Stimulated activated naive CD4-positive, alpha-beta T cell (primary cell): ENCODE measurements at regions not wholly inside any gene's neighbourhood (a gene's known extent, or its start where the extent isn't known, plus 50 kb on each side); places are given as distances from the start of the nearest gene placed in this dataset.

Experiments used
- DNase-seq, 6 experiments: peaks; one replicate each; lab custom pipeline; 2025; lab: John Stamatoyannopoulos, UW

DNA sequence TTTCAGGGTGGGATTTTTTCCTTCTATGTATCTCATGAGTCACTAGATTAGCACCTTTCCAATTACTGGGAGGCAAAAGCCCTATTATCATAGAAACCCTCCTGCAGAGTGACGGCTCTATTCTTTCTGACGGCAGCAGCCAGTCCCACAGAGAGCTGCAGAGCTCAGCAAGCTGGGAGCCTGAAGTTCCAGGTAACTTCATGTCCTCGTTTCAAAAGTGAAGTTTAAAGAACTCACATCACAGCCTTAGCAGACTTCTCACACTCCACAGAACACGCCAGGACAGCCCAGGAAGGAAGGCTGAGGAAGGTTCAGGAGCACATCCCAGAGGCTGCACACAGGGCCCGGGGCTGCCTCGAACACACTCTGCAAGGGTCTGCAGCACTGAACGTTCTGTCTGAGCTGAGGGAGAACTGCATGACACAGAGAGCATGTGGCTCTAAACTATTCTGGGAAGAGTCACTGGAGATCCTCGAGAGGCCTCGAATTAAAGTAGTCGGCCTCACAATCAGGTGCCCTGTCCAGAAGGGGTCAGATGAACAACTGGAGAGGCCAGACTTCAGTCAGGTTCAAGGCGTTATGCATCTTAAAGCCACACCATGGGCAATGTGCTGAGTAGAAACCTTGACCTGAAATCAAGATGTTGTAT lies 104.2 kb upstream of the DRD2 start:
- no peak for DNase-seq

DNA sequence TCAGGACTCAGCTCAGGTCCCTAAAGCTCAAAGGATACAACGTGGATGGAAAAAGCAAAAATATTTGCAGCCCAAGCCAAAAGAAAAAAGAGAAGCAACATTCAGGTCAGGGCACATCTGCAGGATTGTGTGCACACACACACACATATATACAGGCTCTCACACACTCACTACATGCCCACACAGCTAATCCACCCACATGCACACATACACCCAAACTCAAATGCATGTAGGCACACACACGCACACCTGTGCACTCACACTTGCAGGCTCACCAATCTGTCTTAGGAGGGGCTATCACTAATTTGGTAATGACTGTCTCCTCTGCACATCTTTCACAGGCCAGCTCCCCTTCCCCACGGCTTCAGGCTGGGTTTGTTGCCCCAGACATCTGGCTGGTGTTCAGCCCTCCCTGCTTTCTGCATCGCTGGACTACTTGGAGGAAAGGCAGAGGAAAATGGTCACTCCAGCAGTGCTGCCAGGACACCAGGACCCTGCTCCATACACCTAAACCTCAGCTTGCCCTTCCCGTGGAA lies 103.6 kb upstream of the DRD2 start:
- DNase-seq: no peak

DNA sequence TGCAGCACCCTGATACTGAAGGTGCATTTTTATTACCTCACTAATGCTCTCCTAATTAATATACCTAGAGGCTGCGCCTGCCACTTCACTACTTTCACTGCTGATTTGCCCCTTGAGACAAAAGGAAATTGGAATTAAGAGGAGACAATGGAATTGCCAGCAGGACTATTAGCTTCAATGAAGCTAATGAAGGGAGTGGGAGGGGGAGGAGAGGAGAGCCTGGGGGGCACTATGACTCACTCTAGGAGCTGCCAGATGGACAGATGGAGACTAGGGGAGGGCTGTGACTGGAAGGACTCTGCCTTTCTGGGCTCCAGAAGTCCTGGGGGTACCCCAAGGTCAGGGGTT lies 102.8 kb upstream of the DRD2 start:
- DNase-seq: no peak

DNA sequence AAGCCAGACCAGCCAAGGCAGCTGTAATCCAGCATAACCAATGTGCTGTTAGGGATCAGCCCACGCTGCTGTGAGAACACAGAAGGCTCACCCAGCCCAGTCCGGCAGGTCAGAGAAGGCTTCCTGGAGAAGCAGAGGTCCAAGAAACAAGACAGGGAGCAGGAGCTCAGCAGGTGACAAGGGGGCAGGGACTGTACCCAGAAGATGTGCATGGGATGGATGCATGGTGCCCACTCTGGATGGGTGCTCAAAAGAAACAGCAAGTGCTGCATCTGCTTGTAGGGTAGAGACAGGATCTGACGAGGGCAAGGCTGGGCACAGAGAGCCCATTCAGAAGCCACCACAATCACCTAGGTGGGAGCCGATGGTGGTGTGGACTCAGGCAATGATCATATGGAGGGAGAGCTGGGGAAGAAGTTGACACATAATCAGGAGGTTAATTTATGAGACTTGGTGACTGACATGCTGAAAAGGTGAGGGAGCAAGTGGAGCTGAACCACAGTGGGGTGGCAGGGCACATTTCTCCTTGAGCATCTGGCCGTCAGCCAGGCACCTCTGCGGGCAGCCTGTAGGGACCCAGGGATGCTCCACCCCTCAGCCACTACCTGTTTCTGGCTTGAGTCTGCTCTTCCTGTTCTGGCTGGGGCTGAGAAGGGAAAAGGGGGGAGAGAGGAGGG lies 102.3 kb upstream of the DRD2 start:
- no peak for DNase-seq

DNA sequence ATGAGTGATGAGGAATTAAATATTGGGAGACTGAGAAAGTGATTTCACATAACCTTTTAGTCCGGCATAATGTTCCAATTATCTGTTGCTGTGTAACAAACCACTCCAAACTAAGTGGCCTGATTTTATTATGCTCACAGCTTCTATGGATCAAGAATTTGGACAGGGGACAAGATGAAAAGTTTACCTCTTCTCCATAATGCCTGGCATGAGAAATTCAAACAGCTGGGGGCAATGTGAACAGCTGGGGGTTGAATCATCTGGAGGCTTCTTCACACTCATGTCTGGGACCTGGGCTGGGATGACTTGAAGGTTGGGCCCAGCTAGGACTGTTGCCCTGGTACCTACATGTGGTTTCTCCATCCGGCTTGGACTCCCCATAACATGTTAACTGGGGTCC lies 99.4 kb upstream of the DRD2 start:
- DNase-seq: no peak

DNA sequence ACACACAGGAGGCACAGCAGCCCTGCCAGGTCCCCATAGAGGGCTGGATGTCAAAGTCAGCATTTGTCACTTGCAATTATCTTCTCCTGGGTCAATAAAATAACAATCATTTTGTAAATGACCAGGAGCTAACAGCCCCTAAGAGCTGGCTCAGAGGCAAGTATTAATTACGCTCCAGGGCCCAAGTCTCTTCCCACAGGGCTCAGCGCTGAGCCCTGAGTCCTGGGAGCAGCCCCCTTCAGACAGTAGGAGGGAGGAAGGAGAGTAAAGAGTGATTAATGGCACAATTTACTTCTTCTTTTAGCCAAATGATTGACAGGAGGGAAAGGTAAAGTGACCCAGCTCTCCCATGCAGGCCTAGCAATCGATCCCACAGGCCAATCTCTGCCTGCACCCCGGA lies 99.0 kb upstream of the DRD2 start:
- DNase-seq: no peak

DNA sequence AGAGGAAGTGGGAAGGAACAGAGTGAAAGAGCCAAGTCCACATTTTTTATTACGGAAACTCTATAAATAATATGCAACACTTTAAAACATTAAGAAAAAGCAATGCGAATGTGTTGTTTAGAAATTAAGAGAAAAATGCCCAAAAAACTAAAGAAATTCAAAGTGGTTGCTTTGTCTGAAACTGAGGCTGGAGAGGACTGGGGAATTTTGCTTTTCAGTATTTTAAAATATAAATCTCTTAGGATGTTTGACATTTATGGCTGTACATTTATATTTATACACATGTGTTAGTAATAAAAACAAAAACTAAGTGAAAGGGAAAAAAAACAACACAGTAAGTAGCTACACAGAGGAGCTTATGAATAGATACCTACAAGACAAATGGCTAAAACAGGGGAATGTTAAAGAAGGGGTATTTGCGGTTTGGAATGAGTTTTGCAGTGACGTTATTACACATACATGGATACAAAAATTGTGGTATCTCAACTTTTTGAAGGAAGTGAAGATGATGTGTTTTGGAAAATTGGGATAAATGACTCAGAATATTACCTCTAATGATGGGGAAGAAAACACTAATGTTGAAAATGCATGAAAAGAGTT lies 97.0 kb upstream of the DRD2 start:
- DNase-seq: no peak

DNA sequence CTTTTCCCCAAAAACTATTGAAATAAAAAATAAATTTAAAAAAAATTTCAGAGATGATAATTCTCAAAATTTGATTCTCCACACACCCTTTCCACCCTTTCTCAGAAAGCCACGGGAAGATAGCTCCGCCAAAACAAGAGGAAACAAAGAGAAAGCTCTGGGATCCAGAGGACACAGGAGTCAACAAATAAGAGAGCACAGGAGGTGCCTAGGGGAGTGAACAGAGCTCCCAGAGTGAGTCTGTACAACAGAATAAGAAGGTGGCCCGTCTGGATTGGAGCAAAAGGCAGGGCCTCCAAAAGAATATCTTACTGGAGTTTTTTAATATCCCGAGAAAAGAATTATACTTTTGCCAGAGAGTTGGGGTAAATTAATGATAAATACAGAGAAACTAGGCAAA lies 96.3 kb upstream of the DRD2 start:
- no peak for DNase-seq

DNA sequence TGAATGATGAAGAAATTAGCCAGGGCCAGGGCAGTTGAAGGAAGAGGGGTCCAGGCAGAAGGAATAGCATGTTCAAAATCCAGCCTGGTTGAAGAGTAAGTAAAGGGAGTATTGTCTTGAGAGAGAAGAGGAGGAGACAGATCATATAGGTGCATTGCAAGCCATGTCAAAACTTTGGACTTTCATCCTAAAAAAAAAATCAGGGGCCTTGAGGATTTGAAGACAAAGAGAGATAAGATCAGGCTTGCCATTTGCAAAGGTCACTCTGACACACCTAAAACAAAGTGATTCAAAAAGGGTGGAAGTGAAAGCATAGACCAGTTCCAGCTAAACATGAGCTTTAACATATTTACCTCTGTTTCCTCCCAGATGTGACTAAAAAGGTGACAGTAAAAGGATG lies 95.7 kb upstream of the DRD2 start:
- DNase-seq: no peak

DNA sequence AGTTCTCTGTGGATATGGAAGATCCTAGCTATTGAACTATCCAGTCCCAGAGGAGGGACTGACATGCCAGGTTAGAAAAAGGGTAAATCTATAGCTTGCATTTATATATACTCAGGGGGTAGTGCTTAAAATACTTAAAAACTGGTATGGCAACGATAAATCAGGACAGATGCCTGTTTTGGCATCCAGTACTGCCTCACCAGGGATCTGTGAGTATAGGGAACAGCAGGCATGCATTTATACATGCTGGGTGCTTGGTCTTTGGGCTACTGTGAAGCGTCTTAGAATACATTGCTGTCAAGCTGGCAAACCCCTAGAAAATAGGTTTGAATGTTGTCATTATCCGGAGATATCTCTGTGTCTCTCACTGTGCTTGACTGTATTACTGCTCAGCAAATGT lies 94.2 kb upstream of the DRD2 start:
- no peak for DNase-seq

DNA sequence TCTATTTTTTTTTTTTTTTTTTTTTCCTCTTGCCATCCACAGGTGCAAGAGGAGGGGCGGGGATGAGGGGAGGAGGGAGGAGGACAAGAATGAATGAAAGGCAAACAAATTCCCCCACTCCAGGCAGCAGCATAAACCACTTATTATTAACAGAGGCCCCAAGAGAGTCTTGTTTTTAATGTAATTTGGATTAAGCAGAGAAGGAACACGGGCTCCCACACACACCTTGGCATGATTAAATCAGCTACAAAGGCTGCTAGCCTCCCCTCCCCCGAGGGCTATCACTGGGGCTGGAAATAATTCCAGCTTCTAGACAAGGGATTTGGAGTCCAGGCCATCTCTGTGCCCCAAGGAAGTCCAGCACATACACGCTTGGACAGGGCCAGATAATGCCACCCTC lies 93.4 kb upstream of the DRD2 start:
- DNase-seq: no peak

DNA sequence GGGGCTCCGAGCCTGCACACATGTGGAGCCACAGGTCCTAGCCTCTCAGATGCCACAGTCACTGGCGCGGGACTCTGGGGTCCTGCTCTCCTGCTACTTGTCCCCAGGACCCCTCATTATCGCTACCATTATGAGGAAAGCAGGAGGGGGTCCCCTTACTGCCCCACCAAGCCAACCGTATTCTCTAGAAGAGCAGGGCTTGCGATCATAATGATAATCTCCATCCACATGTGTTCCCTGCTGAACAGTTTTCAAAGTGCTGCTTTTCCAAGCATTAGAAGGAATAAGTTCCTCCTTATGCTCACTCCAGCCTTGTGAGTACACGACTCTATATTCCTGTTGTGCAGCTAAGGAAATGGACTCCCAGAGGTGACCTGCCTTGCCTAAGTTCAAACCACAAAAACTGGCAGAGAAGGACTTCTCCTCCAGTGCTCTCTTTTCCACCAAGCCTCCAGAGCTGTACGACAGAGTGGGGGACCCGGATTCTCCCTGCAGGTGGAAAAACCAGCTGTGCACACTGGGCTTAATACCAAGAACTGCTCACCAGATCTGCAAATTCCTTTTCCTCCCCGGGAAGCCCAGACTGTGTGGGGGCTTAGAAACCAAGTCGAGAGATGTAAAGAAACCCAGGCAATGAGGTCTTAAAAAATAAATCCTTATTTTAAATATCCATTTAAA lies 92.8 kb upstream of the DRD2 start:
- no peak for DNase-seq

DNA sequence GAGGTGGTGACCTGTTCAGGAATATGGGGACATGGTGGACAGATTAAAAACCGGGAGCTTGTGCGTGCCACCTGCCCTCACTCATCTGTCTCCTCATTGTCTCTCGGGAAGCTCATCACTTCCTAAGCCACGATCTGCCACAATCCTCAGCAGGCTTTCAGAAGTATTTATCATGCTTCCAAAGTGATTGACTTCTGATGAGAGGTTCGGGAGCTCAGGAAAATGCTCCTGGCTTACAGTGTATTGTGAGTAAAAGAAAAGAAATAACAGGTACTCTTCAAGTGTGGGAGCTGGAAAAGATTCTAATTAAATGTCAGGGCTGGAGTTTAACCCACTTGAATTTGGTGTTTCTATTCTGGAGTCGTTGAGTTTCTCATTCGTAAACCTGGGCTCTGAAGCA lies 91.9 kb upstream of the DRD2 start:
- no peak for DNase-seq

DNA sequence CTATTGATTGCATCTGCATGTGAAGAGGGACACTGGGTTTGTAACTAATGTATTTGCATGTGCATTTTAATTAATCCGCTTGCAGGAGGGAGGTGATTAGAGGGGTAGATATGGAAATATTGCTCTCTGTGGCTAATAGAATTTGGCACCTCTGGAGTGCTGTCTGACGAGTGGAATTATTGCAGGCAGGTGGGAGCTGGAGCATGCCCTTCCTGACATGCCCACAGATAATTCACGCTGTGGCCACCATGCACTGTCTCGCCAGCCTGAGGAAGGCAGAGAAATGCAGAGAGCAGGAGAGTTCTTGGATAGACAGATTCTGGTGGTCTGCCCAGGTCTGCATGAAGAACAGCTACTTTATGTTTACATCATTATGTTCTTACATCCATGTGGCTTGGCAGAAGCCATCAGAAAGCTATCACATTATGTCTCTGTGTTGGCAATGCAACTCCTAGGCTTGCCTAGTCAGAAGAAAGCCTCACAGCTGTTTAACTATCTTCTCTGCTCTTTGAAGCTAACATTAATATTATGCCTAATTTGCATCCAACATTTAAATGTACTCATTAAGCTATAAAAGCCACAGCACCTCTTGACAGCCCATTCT lies 89.4 kb upstream of the DRD2 start:
- no peak for DNase-seq

DNA sequence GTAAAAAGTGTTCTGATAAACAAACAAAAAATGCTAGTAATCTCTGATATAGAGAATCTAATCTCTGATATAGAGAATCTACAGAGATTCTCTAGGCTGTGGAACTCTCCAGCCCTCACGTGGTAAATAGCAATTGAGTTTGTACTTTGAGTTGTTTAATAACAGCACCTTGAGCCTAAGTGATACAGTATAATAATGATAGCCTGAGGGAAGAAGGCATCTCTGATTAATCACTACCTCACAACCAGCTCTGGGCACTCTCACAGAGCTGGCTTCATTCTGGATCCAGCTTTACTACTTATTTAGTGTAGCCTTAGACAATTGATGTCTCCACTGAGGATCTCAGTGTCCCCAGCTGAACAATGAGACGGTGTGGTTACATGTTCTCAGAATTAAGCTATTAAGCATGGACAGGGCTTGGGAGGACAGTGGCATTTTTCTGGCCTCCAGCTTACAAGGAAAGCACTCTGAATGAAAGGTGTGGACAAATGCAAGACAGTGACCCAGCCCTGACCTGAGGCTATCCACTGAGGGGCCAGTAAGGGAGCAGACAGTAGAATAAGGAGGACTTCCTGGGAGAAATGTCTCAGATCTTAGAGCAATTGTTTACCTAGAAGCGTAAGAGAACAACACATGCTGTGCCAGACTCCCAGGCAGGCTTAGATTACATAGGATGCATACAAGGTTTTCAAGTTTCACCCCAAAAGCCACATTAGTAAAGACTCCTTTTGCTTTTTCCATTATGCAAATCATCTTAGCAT lies 88.7 kb upstream of the DRD2 start:
- no peak for DNase-seq

DNA sequence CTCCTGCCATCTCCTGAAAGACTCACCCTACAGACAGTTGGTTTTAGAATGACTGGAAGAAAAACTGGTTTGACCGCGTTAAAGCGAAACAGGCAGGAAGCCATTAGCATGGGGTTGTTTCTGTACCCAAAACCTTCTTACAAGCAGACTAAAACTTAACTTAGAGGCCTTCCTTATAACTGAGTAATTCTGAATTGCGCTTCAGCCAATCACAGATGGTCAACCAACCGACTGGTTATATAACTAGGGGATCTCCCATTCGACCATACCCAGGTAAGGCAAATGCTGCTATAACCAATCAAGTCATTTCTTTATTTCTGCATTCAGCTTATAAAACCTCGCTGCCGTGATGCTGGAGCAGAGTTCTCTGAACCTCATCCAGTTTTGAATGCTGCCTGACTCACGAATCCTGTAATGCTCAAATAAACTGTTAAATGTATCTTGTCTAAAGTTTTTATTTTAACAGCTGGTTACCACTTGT lies 87.8 kb upstream of the DRD2 start:
- no peak for DNase-seq

DNA sequence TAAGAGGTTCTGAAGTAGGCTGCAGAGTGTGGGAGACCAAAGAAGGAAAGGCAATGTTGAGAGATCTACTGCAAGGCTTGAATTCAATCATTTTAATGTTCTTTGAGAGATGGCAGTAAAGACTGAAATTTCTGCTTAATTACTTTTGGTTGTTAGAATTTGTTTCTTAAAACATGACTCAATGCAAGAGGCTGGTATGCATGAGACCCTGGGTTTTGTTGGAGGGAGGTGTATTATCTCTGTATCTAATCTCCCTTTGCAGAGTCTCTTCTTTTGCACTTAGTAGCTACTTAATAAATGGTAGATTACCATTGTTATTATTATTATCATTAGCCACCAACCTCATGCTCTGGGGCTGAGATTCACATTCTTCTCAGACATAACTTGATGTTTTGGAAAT lies 87.4 kb upstream of the DRD2 start:
- no peak for DNase-seq

DNA sequence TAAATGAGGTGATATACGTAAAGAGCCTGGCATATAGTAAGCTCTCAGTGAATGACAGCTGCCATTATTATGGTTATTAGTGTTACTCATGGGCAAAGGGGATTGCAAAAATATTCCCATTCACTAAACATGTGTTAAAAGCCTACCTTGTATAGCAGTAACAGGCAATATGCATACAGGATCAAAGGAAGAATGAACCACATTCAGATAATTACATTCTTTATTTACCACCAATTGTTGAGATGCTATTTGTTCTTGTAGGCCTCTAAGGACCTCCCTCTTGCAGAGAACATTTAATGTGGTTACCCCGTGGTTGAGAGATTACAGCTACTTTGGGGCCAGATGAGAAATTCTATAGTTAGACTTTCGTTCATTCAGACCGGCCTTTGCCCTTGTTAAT lies 82.7 kb upstream of the DRD2 start:
- DNase-seq: no peak

DNA sequence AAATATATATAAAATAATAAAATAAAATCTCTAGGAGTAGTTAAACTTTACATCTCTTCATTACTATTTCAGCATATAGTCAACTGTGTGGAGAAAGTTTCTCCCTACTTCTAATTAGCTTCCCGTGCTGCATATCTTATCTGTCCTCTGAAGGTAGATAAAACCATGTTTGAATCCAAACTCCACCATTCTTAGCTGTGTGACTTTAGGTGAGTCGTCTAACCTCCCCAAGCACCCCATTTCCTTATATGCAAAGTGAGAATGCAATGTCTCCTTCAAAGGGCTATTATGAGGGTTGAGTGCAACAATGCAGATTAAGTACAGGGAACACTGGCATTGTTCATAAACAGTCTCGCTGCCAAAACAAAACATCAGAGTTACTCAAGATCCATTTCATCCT lies 80.8 kb upstream of the DRD2 start:
- no peak for DNase-seq

DNA sequence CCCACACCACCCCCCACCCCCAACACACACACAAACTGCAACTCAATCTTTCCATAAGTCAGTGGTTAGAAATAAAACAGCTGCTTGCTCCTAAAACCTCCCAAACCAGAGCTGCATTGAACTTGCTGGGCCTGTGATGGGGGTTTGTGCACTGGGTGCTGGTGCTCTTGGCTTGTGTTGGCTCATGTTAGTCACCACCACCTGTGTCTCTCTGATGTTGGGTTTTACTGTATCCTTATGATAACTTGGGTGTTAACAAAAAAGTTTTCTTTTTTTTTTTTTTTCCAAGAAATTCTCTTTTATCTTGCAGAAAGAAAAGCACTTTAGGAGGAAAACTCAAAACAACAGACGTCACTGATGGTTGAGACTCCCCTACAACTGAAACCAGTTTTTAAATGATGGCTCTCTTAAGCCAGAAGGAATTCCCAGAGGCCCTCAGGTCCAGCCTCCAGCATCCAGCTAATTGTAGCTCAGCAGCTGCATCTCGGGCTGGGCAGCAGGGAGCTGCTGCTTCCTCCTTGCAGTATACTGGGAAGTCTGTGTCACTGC lies 79.9 kb upstream of the DRD2 start:
- DNase-seq: no peak

DNA sequence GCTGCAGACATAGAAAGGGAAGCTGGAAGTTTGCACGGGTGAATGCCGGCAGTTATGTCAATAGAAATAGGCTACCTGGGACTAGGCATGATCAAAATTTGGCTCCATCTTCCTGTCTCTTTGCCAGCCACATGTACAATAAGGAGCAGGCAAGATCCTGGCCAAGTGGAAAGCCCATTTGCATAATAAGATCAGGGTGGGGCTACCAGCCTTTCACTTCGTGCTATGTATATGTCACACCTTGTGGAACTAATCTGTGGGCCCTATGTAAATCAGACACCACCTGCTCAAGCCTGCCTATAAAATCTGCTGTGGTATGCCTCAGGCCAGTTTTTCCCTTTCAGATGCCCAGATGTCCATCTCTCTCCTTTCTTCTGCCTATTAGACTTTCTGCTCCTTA lies 79.3 kb upstream of the DRD2 start:
- no peak for DNase-seq

DNA sequence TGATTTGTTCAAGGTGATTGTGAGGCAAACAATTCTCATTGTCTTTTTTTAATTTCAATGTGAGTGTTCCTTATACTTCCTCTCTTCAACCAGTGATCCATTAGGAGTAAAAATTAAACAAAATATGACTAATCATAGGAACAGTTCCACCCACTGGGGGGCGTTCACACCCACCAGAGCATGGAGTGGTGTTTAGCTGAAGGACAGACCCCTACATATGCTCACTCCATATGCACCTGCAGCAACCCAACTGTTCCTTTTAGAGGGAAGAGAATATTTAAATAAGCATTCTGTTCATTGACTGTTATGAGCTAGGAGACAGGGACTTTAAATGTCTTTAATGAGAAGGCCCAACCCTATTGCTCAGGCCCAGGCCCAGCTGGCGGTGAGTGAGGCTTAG lies 78.7 kb upstream of the DRD2 start:
- DNase-seq: no peak
